Stimulated activated CD8-positive, alpha-beta memory T cell treated with anti-CD3 and anti-CD28 coated beads, Interleukin-15, amount 100 ng/mL, for 48 hours (primary cell): ENCODE measurements at regions not wholly inside any gene's neighbourhood (a gene's known extent, or its start where the extent isn't known, plus 50 kb on each side); places are given as distances from the start of the nearest gene placed in this dataset.
"Not testable (repeated sequence)": the region's sequence is repeated elsewhere in the genome, so short reads cannot be mapped to it uniquely, and the experiment has no call there.

ENCODE experiments used
- DNase-seq, 2 donors: peaks; one replicate each; pipeline ENCODE4 v3.0.0-alpha.2; 2020; ENCODE audit warnings: low read depth in 2 of 2

- DNase-seq = no peak
These were observed 594.3 kb downstream of the REEP3 start for GRCh38 chr10:64115471-64115870.

- DNase-seq = no peak
These were observed 594.9 kb downstream of the REEP3 start for GRCh38 chr10:64115908-64116643.

GRCh38 chr10:64116707-64117106 lies 595.5 kb downstream of the REEP3 start:
- DNase-seq = no peak

- no peak for DNase-seq
These were observed 597.5 kb downstream of the REEP3 start for GRCh38 chr10:64118736-64119135.

GRCh38 chr10:64120301-64120980 lies 599.2 kb downstream of the REEP3 start:
- not testable (repeated sequence) for DNase-seq

GRCh38 chr10:64130152-64130551 lies 609.0 kb downstream of the REEP3 start:
- DNase-seq = no peak

- DNase-seq = no peak
These were observed 613.5 kb downstream of the REEP3 start for GRCh38 chr10:64134676-64135075.

GRCh38 chr10:64142395-64142794 lies 621.2 kb downstream of the REEP3 start:
- no peak for DNase-seq

GRCh38 chr10:64148607-64149006 lies 627.4 kb downstream of the REEP3 start:
- no peak for DNase-seq

- DNase-seq = no peak
These were observed 635.0 kb downstream of the REEP3 start for GRCh38 chr10:64156166-64156565.

- DNase-seq = no peak
These were observed 637.4 kb downstream of the REEP3 start for GRCh38 chr10:64158551-64158950.

- no peak for DNase-seq
These were observed 639.0 kb downstream of the REEP3 start for GRCh38 chr10:64159910-64160872.

- no peak for DNase-seq
These were observed 649.6 kb downstream of the REEP3 start for GRCh38 chr10:64170791-64171190.

GRCh38 chr10:64173826-64174225 lies 652.6 kb downstream of the REEP3 start:
- no peak for DNase-seq

GRCh38 chr10:64174666-64175255 lies 653.6 kb downstream of the REEP3 start:
- DNase-seq = no peak

GRCh38 chr10:64175271-64175962 lies 654.2 kb downstream of the REEP3 start:
- DNase-seq = no peak

GRCh38 chr10:64182671-64183070 lies 661.5 kb downstream of the REEP3 start:
- DNase-seq = no peak

GRCh38 chr10:64191286-64191685 lies 670.1 kb downstream of the REEP3 start:
- no peak for DNase-seq

- no peak for DNase-seq
These were observed 675.6 kb downstream of the REEP3 start for GRCh38 chr10:64196638-64197315.

- no peak for DNase-seq
These were observed 680.7 kb downstream of the REEP3 start for GRCh38 chr10:64201936-64202335.

- not testable (repeated sequence) for DNase-seq
These were observed 683.3 kb downstream of the REEP3 start for GRCh38 chr10:64204504-64204903.
